Raji (cell line): ENCODE measurements at regions not wholly inside any gene's neighbourhood (a gene's known extent, or its start where the extent isn't known, plus 50 kb on each side); places are given as distances from the start of the nearest gene placed in this dataset.

Experiments
- POLR2A ChIP-seq: IDR thresholded peaks from 2 replicates; pipeline ENCODE4 v1.6.1; 2011; ENCODE audit warnings: low read depth, low read length, control low read depth; ENCODE audit not compliant: insufficient read depth

GRCh38 chr2:133986881-133987795 lies 266.7 kb upstream of the MGAT5 start:
- no peak for TF ChIP-seq POLR2A

GRCh38 chr2:133988316-133988891 lies 265.5 kb upstream of the MGAT5 start:
- no peak for TF ChIP-seq POLR2A

GRCh38 chr2:133991606-133992168 lies 262.2 kb upstream of the MGAT5 start:
- no peak for TF ChIP-seq POLR2A

- TF ChIP-seq POLR2A: no peak
These were observed 261.4 kb upstream of the MGAT5 start for GRCh38 chr2:133992454-133992853.

- TF ChIP-seq POLR2A: no peak
These were observed 260.7 kb upstream of the MGAT5 start for GRCh38 chr2:133993160-133993559.

- TF ChIP-seq POLR2A: no peak
These were observed 251.5 kb upstream of the MGAT5 start for GRCh38 chr2:134002391-134002790.

GRCh38 chr2:134002921-134003320 lies 251.0 kb upstream of the MGAT5 start:
- TF ChIP-seq POLR2A: no peak

- no peak for TF ChIP-seq POLR2A
These were observed 249.4 kb upstream of the MGAT5 start for GRCh38 chr2:134004467-134004866.

GRCh38 chr2:134008837-134009236 lies 245.0 kb upstream of the MGAT5 start:
- TF ChIP-seq POLR2A: no peak

- no peak for TF ChIP-seq POLR2A
These were observed 244.4 kb upstream of the MGAT5 start for GRCh38 chr2:134009440-134009839.

GRCh38 chr2:134011936-134012586 lies 241.8 kb upstream of the MGAT5 start:
- no peak for TF ChIP-seq POLR2A

GRCh38 chr2:134014196-134014960 lies 239.5 kb upstream of the MGAT5 start:
- TF ChIP-seq POLR2A: no peak

- TF ChIP-seq POLR2A: no peak
These were observed 234.0 kb upstream of the MGAT5 start for GRCh38 chr2:134019871-134020270.

- TF ChIP-seq POLR2A: no peak
These were observed 233.3 kb upstream of the MGAT5 start for GRCh38 chr2:134020608-134021007.

- no peak for TF ChIP-seq POLR2A
These were observed 231.9 kb upstream of the MGAT5 start for GRCh38 chr2:134021830-134022524.

- TF ChIP-seq POLR2A: no peak
These were observed 230.0 kb upstream of the MGAT5 start for GRCh38 chr2:134023854-134024253.
